Colonic mucosa (tissue), 4 donors: ENCODE measurements at regions not wholly inside any gene's neighbourhood (a gene's known extent, or its start where the extent isn't known, plus 50 kb on each side); places are given as distances from the start of the nearest gene placed in this dataset.

Experiments used
- DNase-seq: peaks from one replicate; pipeline ENCODE4 v3.0.0-alpha.2; 2020
- H3K27ac ChIP-seq: fragments of 200-600 bp; one replicate; pipeline ENCODE4 v1.8.0; 2021
- H3K27me3 ChIP-seq: fragments of 200-600 bp; one replicate; pipeline ENCODE4 v1.8.0; 2021
- H3K36me3 ChIP-seq: fragments of 200-600 bp; one replicate; pipeline ENCODE4 v1.8.0; 2021
- H3K4me1 ChIP-seq: fragments of 200-600 bp; one replicate; pipeline ENCODE4 v1.8.0; 2021; ENCODE audit warnings: mild to moderate bottlenecking
- H3K4me3 ChIP-seq: fragments of 200-600 bp; one replicate; pipeline ENCODE4 v1.8.0; 2021
- H3K9ac ChIP-seq, 2 donors: one replicate each; pipeline ENCODE4 v1.7.0; 2013; ENCODE audit warnings: control low read depth in 2 of 2, low read depth in 2 of 2, low read length in 2 of 2
- H3K9me3 ChIP-seq: fragments of 200-600 bp; one replicate; pipeline ENCODE4 v1.8.0; 2021
- CTCF ChIP-seq: fragments of 200-600 bp; IDR thresholded peaks from one replicate; pipeline ENCODE4 v1.8.0; 2022; ENCODE audit warnings: antibody characterized with exemption, mild to moderate bottlenecking
- intact Hi-C: fragments of 100-400 bp; cut with DNase I; formaldehyde crosslinking; loops from one replicate; pipeline ENCODE4 v1.14.1; 2022
- donor health status: healthy.
- donor health status: DM: no; HTN: no; CAD: no.
- donor health status: DM: no; HTN: no; CAD: no.

- TF ChIP-seq CTCF = no peak
Measured at GRCh38 chrX:4579480-4579879, 866.0 kb upstream of the PRKX start.

GRCh38 chrX:4572691-4573090, 859.2 kb upstream of the PRKX start:
- Histone ChIP-seq H3K9me3 (no peaks in the 10 kb centered on the region), H3K27ac (no peak overlapping the region), H3K9ac (no peak overlapping the region), H3K36me3 (no peaks in the 10 kb centered on the region), H3K4me3 (no peak overlapping the region), H3K4me1 (no peaks in the 10 kb centered on the region), H3K27me3 (no peaks in the 10 kb centered on the region)
- no peak for TF ChIP-seq CTCF
- no peak for DNase-seq
- intact Hi-C loops = no loop called here

More at GRCh38 chrX:4579480-4579879, 866.0 kb upstream of the PRKX start:
- Histone ChIP-seq H3K9me3 (no peaks in the 10 kb centered on the region), H3K9ac (no peak overlapping the region), H3K4me1 (no peaks in the 10 kb centered on the region), H3K27me3 (no peaks in the 10 kb centered on the region), H3K4me3 (no peak overlapping the region), H3K36me3 (no peaks in the 10 kb centered on the region), H3K27ac (no peak overlapping the region)
- intact Hi-C loops = no loop called here
- DNase-seq = no peak

GRCh38 chrX:4570151-4570550, 856.7 kb upstream of the PRKX start:
- Histone ChIP-seq H3K36me3 (no peaks in the 10 kb centered on the region), H3K9me3 (no peaks in the 10 kb centered on the region), H3K27ac (no peak overlapping the region), H3K9ac (no peak overlapping the region), H3K27me3 (no peaks in the 10 kb centered on the region), H3K4me3 (no peak overlapping the region), H3K4me1 (no peaks in the 10 kb centered on the region)
- DNase-seq = no peak
- intact Hi-C loops = no loop called here
- TF ChIP-seq CTCF = no peak

- no peaks in the 10 kb centered on the region for H3K36me3 ChIP-seq
- DNase-seq = no peak
- no peaks in the 10 kb centered on the region for H3K9me3 ChIP-seq
- intact Hi-C loops = no loop called here
- no peak for TF ChIP-seq CTCF
- H3K27me3 ChIP-seq = no peaks in the 10 kb centered on the region
- no peak overlapping the region for H3K4me3 ChIP-seq
- no peaks in the 10 kb centered on the region for H3K4me1 ChIP-seq
- H3K9ac ChIP-seq = no peak overlapping the region
- no peak overlapping the region for H3K27ac ChIP-seq
Measured at GRCh38 chrX:4560192-4560591, 846.7 kb upstream of the PRKX start.

- H3K27me3 ChIP-seq = no peaks in the 10 kb centered on the region
- H3K9ac ChIP-seq = no peak overlapping the region
- no peak for DNase-seq
- no peak overlapping the region for H3K4me3 ChIP-seq
- intact Hi-C loops = loop anchor here (10.0 kb wide), 1 partner anchor 565 kb away; no protein-coding TSS in a partner anchor
- H3K27ac ChIP-seq = no peak overlapping the region
- no peak for TF ChIP-seq CTCF
- H3K36me3 ChIP-seq = no peaks in the 10 kb centered on the region
- no peaks in the 10 kb centered on the region for H3K9me3 ChIP-seq
- H3K4me1 ChIP-seq = no peaks in the 10 kb centered on the region
Measured at GRCh38 chrX:4550018-4550417, 836.6 kb upstream of the PRKX start.
